ENCODE measurements at regions not wholly inside any gene's neighbourhood (a gene's known extent, or its start where the extent isn't known, plus 50 kb on each side); places are given as distances from the start of the nearest gene placed in this dataset.

DNA sequence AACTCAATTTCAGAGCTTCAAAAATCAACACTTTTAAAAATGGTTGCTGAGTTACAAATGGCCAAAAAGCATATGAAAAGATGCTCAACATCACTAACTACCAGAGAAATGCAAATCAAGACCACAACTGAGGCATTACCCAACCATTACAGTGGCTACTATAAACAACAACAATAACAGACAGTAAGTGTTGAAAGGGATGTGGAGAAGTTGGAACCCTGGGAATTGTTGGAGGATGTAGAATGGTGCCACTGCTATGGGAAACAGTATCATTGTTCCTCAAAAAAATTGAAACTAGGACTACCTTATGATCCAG is 173.3 kb upstream of the SPRED2 start:
- TF ChIP-seq, protein P1, sequence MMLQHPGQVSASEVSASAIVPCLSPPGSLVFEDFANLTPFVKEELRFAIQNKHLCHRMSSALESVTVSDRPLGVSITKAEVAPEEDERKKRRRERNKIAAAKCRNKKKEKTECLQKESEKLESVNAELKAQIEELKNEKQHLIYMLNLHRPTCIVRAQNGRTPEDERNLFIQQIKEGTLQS (CRISPR knock-in tag; conservative IDR thresholded peaks at IDR 0.05) = no peak
- TF ChIP-seq, protein P2, sequence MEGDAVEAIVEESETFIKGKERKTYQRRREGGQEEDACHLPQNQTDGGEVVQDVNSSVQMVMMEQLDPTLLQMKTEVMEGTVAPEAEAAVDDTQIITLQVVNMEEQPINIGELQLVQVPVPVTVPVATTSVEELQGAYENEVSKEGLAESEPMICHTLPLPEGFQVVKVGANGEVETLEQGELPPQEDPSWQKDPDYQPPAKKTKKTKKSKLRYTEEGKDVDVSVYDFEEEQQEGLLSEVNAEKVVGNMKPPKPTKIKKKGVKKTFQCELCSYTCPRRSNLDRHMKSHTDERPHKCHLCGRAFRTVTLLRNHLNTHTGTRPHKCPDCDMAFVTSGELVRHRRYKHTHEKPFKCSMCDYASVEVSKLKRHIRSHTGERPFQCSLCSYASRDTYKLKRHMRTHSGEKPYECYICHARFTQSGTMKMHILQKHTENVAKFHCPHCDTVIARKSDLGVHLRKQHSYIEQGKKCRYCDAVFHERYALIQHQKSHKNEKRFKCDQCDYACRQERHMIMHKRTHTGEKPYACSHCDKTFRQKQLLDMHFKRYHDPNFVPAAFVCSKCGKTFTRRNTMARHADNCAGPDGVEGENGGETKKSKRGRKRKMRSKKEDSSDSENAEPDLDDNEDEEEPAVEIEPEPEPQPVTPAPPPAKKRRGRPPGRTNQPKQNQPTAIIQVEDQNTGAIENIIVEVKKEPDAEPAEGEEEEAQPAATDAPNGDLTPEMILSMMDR (IDR thresholded peaks at IDR 0.05) = no peak
- TF ChIP-seq, protein P3, sequence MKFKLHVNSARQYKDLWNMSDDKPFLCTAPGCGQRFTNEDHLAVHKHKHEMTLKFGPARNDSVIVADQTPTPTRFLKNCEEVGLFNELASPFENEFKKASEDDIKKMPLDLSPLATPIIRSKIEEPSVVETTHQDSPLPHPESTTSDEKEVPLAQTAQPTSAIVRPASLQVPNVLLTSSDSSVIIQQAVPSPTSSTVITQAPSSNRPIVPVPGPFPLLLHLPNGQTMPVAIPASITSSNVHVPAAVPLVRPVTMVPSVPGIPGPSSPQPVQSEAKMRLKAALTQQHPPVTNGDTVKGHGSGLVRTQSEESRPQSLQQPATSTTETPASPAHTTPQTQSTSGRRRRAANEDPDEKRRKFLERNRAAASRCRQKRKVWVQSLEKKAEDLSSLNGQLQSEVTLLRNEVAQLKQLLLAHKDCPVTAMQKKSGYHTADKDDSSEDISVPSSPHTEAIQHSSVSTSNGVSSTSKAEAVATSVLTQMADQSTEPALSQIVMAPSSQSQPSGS (CRISPR knock-in tag; IDR thresholded peaks at IDR 0.05; ENCODE audit: borderline replicate concordance, low read depth) = no peak
- no peak for TF ChIP-seq TEAD1 (CRISPR knock-in tag; IDR thresholded peaks at IDR 0.05)
- TF ChIP-seq, protein P4, sequence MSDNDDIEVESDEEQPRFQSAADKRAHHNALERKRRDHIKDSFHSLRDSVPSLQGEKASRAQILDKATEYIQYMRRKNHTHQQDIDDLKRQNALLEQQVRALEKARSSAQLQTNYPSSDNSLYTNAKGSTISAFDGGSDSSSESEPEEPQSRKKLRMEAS (CRISPR knock-in tag; IDR thresholded peaks at IDR 0.05) = no peak
- TF ChIP-seq NFYB (CRISPR knock-in tag; conservative IDR thresholded peaks at IDR 0.05; ENCODE audit: low read depth) = no peak

All from WTC11 (cell line).